ENCODE measurements at regions not wholly inside any gene's neighbourhood (a gene's known extent, or its start where the extent isn't known, plus 50 kb on each side); places are given as distances from the start of the nearest gene placed in this dataset.

DNA sequence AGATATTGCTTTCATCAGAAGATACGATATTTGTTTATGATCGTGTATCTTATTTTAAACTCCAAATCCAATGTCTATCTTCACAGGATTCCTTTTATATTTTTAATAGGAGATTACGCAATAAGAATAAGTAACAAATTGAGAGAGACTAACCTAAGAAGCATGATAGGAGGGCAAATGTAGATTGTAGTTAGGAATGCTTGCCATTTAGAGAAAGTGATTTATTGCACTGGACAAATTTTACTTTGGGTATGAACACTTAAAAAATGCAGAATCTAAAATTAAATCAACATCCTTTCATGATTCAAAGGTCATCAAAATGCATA, 563.4 kb upstream of the POU3F3 start:
- no peak for DNase-seq (ENCODE audit: low read depth in 2 of 2)

DNA sequence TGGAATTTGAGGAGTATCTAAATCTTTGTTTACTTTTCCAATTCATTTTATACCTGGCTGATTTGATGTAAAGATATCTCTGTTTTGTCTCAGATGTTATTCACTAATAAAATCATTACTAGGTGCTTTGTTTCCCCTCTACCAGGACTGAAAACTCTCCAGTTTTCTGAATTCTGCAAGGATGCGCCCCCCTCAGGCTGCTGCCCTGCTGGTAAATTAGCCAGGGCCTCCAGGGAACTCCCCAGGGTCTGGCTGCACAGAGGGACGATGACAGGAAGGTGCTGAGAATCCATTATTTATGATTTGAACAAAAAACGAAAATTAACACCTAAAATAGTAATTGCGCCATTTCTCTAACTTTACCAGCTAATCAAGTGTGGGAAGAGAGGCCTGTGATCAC, 541.2 kb upstream of the POU3F3 start:
- no peak for DNase-seq (ENCODE audit: low read depth in 2 of 2)

DNA sequence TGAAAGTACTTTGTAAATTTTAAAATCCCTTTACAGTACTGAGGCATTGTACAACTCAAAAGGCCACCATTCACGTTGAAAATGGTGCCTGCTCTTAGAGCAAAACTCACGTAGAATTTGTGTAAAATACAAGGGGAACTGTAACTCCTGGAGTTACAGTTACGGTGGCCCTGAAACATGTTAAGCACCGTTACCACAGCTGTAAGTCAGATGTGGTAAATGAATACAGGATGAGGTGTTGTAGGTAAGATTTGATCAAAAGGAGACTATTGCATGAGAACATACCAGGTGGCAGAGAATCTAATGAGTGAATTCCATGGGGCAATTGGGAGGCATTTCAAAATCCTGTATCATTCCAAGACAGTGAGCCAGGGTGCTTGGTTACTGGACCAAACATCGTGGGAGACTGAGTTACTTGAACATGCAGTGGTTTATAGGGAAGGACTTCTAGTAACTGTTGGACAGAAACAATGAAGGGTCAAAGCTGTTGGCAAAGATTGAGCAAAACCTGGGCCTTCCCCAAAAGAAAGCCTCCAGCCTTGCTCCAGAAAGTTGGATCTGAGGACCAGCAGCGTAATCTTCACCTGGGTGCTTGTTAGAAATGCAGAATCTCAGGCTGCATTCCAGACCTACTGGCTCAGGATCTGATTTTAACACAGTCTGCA, 535.8 kb upstream of the POU3F3 start:
- DNase-seq (ENCODE audit: low read depth in 2 of 2) = no peak

DNA sequence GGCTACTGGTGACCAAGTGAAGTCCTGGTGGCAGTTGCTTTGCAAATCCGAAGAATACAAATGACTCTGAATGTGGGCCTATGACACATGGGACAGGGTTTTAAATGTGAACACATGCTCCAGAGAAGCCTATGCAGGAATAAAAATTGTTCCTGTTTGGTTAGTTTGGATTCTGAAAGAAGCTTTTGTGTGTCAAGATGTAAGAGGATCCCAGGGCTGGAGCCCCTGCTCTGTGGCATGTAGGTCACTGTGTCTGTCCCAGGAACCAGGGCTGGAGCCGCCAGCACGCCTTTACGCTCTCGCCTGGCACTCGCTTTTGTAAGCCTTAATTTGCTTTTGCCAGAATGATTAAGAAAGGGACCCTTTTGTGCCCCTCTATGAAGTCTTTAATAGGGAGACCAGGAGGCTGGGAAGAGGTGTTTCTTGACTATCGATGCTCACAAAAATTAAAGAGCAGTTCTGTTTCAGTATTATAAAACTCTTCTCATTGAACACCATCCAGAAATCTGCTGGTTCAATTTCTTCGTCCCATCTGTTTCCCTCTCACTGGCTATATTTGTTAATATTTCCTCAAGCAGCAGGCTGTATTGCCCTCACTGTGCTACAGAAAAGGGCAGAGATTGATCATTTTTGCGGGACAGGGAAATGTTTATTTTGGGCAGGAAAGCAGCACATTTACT, 532.7 kb upstream of the POU3F3 start:
- no peak for DNase-seq (ENCODE audit: low read depth in 2 of 2)

DNA sequence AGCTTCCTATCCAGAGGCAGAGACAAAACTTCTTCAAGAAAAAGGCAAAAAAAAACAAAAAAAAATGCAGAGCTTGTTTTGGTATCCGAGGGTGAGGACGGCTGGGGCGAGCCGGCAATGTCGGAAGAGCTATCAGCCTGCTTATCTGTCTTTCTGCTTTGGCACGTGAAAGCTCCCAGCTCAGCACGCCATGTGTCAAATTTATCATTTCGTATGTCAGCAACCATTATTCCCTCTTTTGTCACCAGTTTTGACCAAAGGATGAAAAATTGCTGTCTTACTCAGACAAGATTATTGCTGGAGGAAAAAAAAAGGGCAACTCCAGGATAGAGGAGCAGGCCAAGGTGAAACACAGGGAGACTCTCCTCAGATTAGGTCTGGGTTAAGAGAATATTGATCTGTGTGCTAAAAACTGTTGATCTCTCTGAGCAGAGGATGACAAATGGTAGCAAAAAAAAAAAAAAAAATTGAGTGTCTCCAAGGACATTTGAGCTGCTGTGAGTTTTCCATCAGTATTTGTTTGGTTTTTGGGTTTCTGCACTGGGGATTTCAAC, 532.0 kb upstream of the POU3F3 start:
- no peak for DNase-seq (ENCODE audit: low read depth in 2 of 2)

DNA sequence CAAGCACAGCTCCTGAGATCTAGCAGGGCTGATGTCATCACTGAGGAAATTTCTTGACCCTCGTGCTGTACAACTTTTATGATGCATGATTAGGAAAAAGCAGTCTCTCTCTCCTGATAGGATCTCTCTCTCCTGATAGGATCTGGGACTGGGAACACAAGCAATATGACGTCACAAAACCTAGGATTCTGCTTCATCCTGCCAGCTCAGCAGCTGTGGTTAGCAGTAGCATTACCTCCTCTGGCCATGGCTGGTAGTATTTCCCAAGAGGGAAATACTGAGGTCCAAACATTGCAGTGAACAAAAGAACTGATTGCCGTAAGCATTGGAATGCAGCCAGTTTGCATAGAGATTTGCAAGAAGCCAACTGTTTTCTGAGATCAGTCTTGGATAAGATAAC, 521.2 kb upstream of the POU3F3 start:
- no peak for DNase-seq (ENCODE audit: low read depth in 2 of 2)

DNA sequence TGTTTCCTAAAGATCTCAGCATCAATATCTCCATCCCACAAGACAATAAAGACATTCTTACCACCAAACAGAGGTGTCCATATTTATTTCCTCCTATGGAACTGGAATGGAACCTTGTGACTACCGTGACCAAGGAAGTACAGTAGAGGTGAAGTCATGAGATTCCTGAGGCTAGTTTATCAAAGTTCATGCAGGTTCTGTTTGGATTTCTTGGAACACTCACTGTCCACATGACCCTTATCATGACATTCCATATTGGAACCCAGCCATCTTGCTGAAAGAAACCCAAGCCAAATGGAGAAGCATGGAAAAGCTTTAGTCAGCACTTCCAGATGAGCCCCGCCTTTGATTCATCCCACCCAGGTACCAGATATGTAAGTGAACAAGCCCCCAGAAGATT, 516.0 kb upstream of the POU3F3 start:
- DNase-seq (ENCODE audit: low read depth in 2 of 2) = no peak

DNA sequence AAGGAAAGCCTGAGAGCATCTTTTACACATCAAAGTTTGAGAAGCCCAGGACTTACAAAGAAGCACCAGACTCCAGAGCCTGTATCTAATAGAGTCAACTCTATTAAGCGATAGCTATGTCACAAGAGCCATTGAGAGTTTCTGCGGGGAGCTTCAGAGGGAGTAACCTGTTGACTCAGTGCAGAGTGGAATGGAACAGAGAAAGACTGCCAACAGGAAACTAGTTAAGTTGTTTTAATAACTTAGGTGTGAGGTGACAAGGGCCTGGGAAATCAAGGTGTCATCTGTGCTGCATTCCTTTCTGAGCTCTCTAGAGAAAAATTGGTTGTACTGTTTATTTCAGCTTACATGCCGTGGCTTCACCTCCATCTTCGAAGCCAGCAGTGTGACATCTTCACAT, 513.8 kb upstream of the POU3F3 start:
- DNase-seq (ENCODE audit: low read depth in 2 of 2) = no peak

DNA sequence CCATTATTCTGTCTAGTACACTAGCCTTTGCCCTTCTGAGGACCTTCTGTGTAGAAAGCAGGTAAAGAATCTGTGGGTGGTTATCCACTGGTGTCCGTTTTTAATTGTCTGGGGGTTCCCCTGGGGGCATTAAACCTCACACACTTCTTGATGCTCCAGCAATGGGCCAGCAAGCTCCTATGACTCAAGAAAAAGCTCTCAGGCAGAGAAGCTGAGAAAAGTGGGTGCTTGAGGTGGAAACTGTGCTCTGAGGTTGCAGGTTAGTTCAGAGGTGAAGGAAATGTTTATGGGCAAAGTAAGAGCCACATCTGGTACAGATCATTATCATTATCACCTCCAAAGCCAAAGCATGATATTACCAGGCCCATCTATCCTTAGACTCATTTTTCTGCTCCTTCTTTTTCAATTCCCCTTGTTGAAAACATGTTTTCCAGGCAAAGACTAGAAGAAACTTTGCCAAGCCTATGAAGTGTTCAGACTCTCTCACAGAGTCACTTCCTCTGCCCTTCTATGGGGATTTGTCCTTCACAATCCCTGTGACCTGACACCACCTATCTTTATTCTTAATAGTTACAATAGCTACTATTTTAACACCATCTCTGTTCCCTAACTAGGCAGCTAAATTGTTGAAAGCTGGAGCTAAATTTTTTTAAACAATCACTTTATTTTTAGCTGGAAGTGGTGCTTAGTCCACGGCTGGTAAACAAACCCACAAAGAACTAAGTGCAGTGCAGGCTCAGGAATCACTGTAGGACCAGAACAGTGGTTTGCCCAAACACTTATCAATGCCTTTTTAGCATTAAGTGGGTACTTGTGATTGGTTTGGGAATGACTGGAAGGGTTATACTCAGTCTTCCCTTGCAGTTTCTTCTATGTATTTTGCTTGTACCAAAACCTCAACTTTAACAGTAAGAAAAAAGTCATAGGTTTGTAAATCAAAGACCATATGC, 512.8 kb upstream of the POU3F3 start:
- no peak for DNase-seq (ENCODE audit: low read depth in 2 of 2)

DNA sequence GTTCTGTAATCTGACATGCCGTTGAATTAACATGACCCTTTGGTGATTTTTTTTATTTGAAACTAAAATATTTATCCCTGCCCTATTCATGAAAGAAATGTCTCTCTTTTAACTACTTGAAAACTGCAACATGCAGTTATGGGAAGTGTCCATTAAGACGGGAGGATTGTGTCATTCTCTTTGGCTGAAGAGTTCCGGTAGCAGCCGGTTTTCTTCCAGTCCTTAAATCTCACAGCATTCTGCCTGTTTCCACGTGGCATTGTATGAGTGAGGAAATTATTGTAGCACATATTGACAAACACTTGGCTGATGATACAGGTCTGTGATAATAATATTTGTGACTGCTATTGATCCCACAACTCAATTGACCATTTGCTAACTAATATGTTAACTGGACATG, 509.6 kb upstream of the POU3F3 start:
- no peak for DNase-seq (ENCODE audit: low read depth in 2 of 2)

DNA sequence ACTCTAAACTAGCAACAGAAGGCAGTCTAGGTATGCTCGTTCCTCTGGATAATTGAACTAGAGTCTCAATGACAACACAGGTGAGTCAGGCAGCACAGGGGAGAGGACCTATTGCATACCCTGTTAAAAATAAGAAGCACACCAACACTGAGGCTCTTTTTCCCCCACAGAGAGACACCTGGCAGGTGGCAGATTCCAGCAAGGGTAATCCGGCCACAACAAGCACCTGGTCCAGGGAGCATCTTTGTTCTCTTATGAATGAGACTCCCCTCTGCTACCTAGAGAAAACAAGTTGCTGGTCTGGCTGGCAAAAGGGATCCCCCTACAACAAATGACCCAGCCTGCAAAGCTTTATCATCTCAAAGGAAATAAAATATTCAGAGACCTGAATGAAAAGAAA, 508.9 kb upstream of the POU3F3 start:
- DNase-seq (ENCODE audit: low read depth in 2 of 2) = no peak

DNA sequence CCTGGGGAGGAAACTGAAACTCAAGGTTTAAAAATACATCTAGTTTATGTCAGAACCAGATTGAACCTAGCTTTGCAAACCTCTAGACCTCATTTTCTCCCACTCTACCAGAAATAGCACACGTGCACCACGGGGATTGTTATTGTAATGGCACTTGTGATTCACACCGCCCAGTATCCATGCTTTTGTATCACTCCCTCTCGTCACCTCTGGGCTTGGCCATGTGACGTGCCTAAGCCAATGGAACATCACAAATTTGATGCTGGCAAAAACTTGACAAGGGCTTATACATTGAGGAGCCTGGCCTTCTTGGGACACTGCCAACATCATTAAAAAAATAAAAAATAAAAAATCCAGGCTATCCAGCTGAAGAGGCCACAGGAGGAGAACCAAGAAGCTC, 495.8 kb upstream of the POU3F3 start:
- DNase-seq (ENCODE audit: low read depth in 2 of 2) = no peak

DNA sequence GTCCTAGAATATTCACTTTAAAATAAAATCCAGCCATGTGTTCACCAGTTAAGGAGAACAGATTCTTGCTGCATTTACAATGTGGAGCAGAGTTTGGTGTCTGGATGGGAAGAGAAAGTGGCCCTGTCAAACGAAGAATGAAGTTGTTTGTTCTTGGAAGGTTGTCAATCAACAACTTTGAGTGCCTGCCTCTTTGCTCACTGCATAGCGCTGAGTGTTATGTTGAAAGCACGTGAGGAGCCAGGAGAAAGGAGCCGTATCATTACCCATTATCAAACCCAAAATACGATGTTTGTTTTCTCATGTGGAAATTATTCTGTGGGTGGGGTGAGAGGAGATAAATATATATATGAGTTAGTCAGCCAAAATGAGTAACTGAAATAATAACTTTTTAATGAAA, 492.5 kb upstream of the POU3F3 start:
- no peak for DNase-seq (ENCODE audit: low read depth in 2 of 2)

DNA sequence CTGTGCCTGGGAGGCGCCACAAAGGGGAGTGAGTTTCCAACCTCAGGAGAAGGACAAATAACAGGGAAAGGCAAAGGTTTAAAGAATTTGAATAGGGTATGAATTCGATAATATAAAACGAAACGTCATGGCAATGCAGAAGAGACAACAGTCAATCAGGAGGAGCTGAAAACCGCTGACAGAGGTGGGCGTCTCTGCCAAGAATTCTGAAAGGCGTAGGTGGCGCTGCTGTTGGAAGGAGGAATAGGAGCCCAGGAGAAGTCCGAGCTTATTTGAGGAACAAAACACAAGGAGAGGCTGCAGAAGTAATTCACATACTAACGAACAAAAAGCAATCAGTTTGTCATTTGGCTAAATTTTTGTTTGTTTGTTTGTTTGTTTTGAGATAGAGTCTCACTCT, 485.8 kb upstream of the POU3F3 start:
- DNase-seq (ENCODE audit: low read depth in 2 of 2) = no peak

DNA sequence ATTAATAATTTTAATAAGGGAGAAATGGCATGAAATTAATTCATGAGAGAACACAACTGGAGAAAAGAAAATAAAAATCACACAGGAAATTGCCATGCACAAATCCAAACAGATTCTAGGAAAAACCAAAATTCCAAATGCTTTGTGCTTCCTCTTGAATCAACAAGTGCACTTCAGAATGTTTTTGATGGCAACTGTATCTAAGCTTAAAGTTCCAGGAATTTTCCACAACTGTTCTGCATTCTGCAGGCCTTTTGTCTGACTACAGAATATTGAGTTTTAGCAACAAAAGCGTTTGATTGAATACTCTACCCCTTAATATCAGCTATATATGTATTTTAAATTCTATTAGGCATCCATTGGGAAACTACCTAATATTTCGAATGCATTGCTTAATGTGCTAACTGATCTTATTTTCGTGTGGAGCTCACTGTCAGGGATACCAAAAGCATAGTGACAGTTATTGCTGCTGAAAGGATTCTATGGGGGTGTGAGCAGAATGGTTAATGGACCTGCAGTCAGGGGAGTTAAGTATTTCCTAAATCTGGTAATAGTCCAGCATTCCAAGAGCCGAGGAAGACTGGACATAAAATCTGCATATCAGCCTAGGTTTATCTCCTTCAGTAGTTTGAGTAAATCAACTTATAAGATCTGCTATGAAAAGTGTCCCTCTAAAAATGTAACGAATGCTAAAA, 482.7 kb upstream of the POU3F3 start:
- DNase-seq (ENCODE audit: low read depth in 2 of 2) = no peak

DNA sequence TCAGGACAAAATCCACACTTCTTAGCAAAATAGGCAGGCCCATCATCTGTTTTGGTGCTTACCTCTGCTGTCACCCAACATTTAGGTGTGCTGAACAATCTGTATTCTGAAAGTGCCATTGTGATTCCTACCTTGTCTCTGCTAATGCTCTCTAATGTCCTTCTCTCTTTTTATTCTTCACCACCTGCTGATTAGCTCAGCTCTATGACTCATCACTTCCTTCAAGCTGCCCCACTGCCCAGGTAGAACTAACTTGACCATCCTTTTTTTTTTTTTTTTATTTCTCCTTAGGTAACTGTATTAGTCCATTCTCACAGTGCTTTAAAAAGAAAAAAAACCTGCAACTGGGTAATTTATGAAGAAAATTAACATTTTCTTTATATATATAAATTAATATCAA, 478.7 kb upstream of the POU3F3 start:
- DNase-seq (ENCODE audit: low read depth in 2 of 2) = no peak

DNA sequence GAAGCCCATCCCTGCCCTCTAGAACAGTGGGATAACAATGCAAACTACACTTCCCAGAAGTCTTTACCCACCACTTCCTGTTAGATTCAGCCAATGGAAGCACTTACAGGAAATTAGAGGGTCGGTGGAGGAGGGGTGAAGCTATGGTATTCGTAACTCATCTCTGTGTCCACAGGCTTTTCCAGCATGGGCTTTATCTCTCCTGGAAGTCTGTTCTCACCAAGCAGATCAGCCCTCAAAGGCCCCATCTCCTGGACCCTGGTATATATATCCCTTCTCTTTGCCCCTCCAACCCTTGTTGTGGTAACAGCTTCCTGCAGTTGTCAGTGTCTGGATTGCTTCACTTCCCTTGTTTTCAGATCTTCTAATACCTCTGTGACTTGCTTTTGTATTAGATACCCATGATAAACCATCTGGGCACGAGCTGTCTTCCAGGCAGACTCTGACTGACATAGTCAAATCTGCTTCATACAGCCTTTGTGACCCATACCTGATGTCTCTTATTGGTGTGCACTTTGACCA, 475.0 kb upstream of the POU3F3 start:
- no peak for DNase-seq (ENCODE audit: low read depth in 2 of 2)

DNA sequence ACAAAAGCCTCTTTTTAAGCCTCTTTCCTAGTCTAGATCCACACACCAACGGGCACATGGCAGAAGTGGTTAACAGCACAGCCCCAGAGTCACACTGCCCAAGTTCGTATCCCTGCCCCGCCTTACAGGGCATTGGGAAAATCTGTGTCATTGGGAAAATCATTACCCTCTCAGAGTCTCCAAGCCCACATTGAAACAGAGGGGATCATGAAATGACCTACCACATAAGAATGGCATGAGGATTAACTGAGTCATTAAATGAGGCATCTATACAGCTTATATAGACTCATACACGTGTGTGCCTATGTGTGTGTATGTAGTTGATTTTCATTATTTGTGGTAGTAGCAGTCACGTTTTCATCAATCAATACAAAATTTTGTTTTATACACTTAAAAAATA, 469.0 kb upstream of the POU3F3 start:
- no peak for DNase-seq (ENCODE audit: low read depth in 2 of 2)

DNA sequence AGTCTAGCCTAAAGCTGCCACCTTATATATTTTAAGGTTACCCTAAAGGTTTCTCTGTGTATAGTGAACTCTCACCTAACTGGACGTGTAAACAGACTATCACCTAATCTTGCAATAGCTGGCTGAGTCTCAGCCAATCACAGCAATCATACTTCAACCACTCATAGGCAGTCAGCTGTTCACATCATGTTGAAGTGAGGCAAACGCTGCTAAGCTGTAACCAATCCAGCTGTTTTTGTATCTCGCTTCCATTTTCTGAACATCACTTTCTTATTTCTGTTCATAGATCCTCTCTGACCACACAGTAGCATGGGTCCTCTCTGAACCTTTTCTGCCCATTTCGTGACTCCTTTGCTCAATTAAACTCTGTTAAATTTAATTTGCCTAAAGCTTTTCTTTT, 468.2 kb upstream of the POU3F3 start:
- DNase-seq (ENCODE audit: low read depth in 2 of 2) = no peak

DNA sequence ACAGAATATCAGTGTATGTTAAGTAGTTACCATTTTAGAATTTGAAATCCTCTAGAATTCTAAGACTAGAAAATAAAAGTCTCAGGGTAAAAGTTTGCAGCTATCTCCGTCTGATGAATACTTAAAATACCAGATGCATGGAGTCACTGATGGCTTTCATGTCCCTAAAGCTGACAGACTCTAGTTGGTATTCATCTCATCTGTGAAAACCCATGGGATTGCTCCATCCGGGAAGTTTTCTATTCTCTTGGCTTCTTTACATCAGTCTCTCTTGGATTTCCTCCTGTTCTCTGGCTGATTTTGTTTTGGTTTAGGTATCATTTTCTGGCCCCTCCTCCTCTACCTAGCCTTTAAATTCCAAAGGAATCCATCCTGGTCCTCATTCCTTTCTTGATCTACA, 465.6 kb upstream of the POU3F3 start:
- DNase-seq (ENCODE audit: low read depth in 2 of 2) = no peak

DNA sequence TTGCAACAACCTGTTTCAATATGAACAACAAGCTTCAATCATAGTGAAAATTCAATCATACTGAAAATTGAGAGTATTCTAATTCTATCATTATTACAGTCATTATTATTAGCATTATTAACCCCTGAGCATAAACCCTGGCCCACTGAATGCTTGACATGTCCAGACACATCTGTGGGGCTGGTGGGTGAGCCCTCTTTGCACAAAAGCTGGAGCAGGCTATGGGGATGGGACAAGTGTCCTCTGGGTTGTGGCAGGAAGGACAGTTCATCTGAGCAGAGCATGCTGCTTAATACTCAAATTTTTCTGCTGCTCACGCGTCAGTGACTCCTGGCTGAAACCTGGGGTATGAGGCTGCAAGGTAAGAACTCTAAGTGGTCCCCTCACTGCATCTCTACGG, 451.1 kb upstream of the POU3F3 start:
- no peak for DNase-seq (ENCODE audit: low read depth in 2 of 2)

DNA sequence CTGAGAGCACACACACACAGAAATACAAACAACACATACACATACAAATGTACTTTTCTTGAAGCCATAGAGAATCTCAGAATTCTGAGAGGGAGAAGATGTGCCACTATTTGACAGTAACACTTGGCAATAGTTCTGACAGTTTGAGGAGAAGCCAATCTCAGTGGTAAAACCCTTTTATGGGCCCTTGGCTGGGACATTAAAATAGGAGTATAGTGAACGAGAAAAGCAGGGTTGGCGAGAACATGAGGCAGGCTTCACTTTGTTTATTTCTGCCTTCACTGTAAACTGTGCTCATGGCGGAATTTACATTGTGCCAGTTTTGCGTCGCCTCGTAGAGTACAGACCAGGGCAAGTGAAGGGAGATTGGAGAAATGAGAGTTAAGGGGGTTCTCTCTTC, 449.4 kb upstream of the POU3F3 start:
- DNase-seq (ENCODE audit: low read depth in 2 of 2) = no peak

Measured in activated CD4-positive, alpha-beta T cell treated with anti-CD3 and anti-CD28 coated beads for 24 hours (primary cell).